ENCODE measurements at regions not wholly inside any gene's neighbourhood (a gene's known extent, or its start where the extent isn't known, plus 50 kb on each side); places are given as distances from the start of the nearest gene placed in this dataset.

- TF ChIP-seq POLR2AphosphoS5 (IDR thresholded peaks at IDR 0.05; ENCODE audit: insufficient read depth in 1 of 2, low read depth in 1 of 2) (no peak), POLR2A (IDR thresholded peaks at IDR 0.05) (no peak)
Observed at GRCh38 chr6:121800047-121800446, 364.6 kb downstream of the GJA1 start.

All from vagina (tissue), 2 donors.